HEK293T (cell line): ENCODE measurements at regions not wholly inside any gene's neighbourhood (a gene's known extent, or its start where the extent isn't known, plus 50 kb on each side); places are given as distances from the start of the nearest gene placed in this dataset.

ENCODE experiments used
- ARNT ChIP-seq: fragments of 450-650 bp; IDR thresholded peaks from 2 replicates; pipeline ENCODE4 v1.6.1; 2017; ENCODE audit warnings: mild to moderate bottlenecking
- ELF4 ChIP-seq: fragments of 450-650 bp; IDR thresholded peaks from 2 replicates; pipeline ENCODE4 v1.6.1; 2017; ENCODE audit warnings: antibody characterized with exemption

DNA sequence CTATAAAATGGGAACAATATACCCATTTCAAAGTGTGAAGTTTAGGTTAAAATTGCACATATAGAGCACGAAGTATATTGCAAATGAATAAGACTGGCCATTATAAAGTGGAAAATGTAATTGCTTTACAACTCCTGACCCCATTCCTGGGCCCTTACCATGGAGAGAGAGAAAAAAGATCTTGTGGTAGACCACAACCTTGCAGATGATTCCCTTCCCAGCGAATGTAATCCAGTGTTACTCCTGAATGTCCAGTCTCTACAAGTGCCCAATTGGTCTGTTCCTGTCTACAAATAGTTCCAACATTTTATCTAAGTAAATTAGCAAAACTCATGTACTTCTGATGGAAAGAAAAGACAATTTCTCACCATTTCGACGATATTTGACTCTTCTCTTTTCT, 184.1 kb upstream of the LNX1 start:
- TF ChIP-seq ELF4 (no peak), ARNT (no peak)
